Liver (tissue), 8 donors: ENCODE measurements at regions not wholly inside any gene's neighbourhood (a gene's known extent, or its start where the extent isn't known, plus 50 kb on each side); places are given as distances from the start of the nearest gene placed in this dataset.

ENCODE experiments used
- DNase-seq: peaks from one replicate; pipeline ENCODE4 v3.0.0-alpha.2; 2017; ENCODE audit warnings: low spot score
- H3K27ac ChIP-seq, 2 donors: one replicate each; pipeline ENCODE4 v1.7.0; 2013; ENCODE audit warnings: inconsistent platforms in 2 of 2, low read length in 2 of 2, control low read depth in 1 of 2, low read depth in 1 of 2, mild to moderate bottlenecking in 1 of 2
- H3K27me3 ChIP-seq, 4 donors: one replicate each; pipeline versions ENCODE4 v1.6.1 to v1.7.0; 2013; ENCODE audit warnings: low read length in 3 of 4, inconsistent platforms in 1 of 4, mild to moderate bottlenecking in 1 of 4, moderate library complexity in 1 of 4; ENCODE audit not compliant: control insufficient read depth in 4 of 4, insufficient read depth in 4 of 4
- H3K36me3 ChIP-seq, 4 donors: one replicate each; pipeline versions ENCODE4 v1.6.1 to v1.7.0; 2013; ENCODE audit warnings: low read length in 3 of 4, mild to moderate bottlenecking in 3 of 4, low read depth in 1 of 4, moderate library complexity in 1 of 4; ENCODE audit not compliant: control insufficient read depth in 4 of 4, insufficient read depth in 3 of 4
- H3K4me1 ChIP-seq, 4 donors: one replicate each; pipeline versions ENCODE4 v1.6.1 to v1.7.0; 2013; ENCODE audit warnings: low read length in 3 of 4, mild to moderate bottlenecking in 3 of 4, moderate library complexity in 1 of 4; ENCODE audit not compliant: control insufficient read depth in 4 of 4, insufficient read depth in 4 of 4
- H3K4me3 ChIP-seq, 3 donors: one replicate each; pipeline versions ENCODE4 v1.6.1 to v1.7.0; 2013; ENCODE audit warnings: low read length in 3 of 3, control low read depth in 1 of 3, low read depth in 1 of 3, mild to moderate bottlenecking in 1 of 3
- H3K9ac ChIP-seq, 2 donors: one replicate each; pipeline ENCODE4 v1.7.0; 2013; ENCODE audit warnings: low read length in 2 of 2, mild to moderate bottlenecking in 2 of 2, moderate library complexity in 2 of 2, control low read depth in 1 of 2, low read depth in 1 of 2
- H3K9me3 ChIP-seq, 4 donors: one replicate each; pipeline versions ENCODE4 v1.6.1 to v1.7.0; 2013; ENCODE audit warnings: low read length in 3 of 4; ENCODE audit not compliant: control insufficient read depth in 4 of 4
- EGR1 ChIP-seq, 2 donors: IDR thresholded peaks; 2 replicates each; pipeline ENCODE4 v1.6.1; 2016 to 2018; ENCODE audit warnings: antibody characterized with exemption in 2 of 2, low read depth in 2 of 2
- FOXA1 ChIP-seq: IDR thresholded peaks from 2 replicates; pipeline ENCODE4 v1.6.1; 2016; ENCODE audit warnings: antibody characterized with exemption
- HNF4A ChIP-seq, 2 donors: conservative IDR thresholded peaks; 2 replicates each; pipeline ENCODE4 v1.6.1; 2016; ENCODE audit warnings: antibody characterized with exemption in 2 of 2, mild to moderate bottlenecking in 2 of 2
- HNF4G ChIP-seq: IDR thresholded peaks from 2 replicates; pipeline ENCODE4 v1.6.1; 2016; ENCODE audit warnings: antibody characterized with exemption
- JUND ChIP-seq, 2 donors: IDR thresholded peaks; 2 replicates each; pipeline ENCODE4 v1.6.1; 2016; ENCODE audit warnings: antibody characterized with exemption in 2 of 2
- RAD21 ChIP-seq, 2 donors: IDR thresholded peaks; 2 replicates each; pipeline ENCODE4 v1.6.1; 2016; ENCODE audit warnings: antibody characterized with exemption in 2 of 2, mild to moderate bottlenecking in 2 of 2
- REST ChIP-seq: IDR thresholded peaks from 2 replicates; pipeline ENCODE4 v1.6.1; 2016; ENCODE audit warnings: antibody characterized with exemption, mild to moderate bottlenecking
- RXRA ChIP-seq, 2 donors: IDR thresholded peaks; 2 replicates each; pipeline ENCODE4 v1.6.1; 2017 to 2018; ENCODE audit warnings: antibody characterized with exemption in 2 of 2, mild to moderate bottlenecking in 1 of 2
- TAF1 ChIP-seq: conservative IDR thresholded peaks from 2 replicates; pipeline ENCODE4 v1.6.1; 2016; ENCODE audit warnings: antibody characterized with exemption, mild to moderate bottlenecking
- whole genome bisulfite sequencing: extraction: QIAGEN DNeasy Blood & Tissue Kit; methylation state at CpG from one replicate; pipeline ENCODE4 v1.1.7; 2013; 5-methylcytosine and 5-hydroxymethylcytosine counted together
- TF ChIP-seq, protein P1 (sequence below): IDR thresholded peaks from 2 replicates; pipeline ENCODE4 v1.6.1; 2016; ENCODE audit warnings: antibody characterized with exemption
- TF ChIP-seq, protein P2 (sequence below): fragments of 150-350 bp; IDR thresholded peaks from 2 replicates; pipeline ENCODE4 v1.5.1; 2017; ENCODE audit warnings: improper control_type of control experiment, low read depth, low read length; ENCODE audit not compliant: missing input control
- donor health status: healthy.
- donor health status: healthy.
- donor health status: healthy.
- donor health status: healthy.
- donor health status: healthy.

- TF ChIP-seq EGR1 (IDR thresholded peaks at IDR 0.05; ENCODE audit: low read depth in 2 of 2) (no peak), HNF4G (no peak), RAD21 (IDR thresholded peaks at IDR 0.05) (no peak), FOXA1 (no peak), HNF4A (conservative IDR thresholded peaks at IDR 0.05) (no peak)
- TF ChIP-seq, protein P1, sequence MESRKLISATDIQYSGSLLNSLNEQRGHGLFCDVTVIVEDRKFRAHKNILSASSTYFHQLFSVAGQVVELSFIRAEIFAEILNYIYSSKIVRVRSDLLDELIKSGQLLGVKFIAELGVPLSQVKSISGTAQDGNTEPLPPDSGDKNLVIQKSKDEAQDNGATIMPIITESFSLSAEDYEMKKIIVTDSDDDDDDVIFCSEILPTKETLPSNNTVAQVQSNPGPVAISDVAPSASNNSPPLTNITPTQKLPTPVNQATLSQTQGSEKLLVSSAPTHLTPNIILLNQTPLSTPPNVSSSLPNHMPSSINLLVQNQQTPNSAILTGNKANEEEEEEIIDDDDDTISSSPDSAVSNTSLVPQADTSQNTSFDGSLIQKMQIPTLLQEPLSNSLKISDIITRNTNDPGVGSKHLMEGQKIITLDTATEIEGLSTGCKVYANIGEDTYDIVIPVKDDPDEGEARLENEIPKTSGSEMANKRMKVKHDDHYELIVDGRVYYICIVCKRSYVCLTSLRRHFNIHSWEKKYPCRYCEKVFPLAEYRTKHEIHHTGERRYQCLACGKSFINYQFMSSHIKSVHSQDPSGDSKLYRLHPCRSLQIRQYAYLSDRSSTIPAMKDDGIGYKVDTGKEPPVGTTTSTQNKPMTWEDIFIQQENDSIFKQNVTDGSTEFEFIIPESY, result no peak
Observed at GRCh38 chr2:49294225-49294624, 139.9 kb upstream of the FSHR start (continued).

- Histone ChIP-seq H3K9me3 (no peaks in the 10 kb centered on the region), H3K4me3 (no peak overlapping the region), H3K36me3 (no peaks in the 10 kb centered on the region), H3K4me1 (peaks cover 0 to 4% (median 0%) of the 10 kb centered on the region in 4 donors), H3K9ac (no peak overlapping the region), H3K27me3 (no peaks in the 10 kb centered on the region), H3K27ac (no peak overlapping the region)
- TF ChIP-seq RXRA (IDR thresholded peaks at IDR 0.05) (no peak), HNF4A (conservative IDR thresholded peaks at IDR 0.05) (no peak), FOXA1 (no peak), JUND (IDR thresholded peaks at IDR 0.05) (no peak), TAF1 (no peak)
- WGBS, result 65% methylated on average over 3 of the region's 3 CpGs
- DNase-seq, result no peak
Observed at GRCh38 chr2:49291619-49292018, 137.3 kb upstream of the FSHR start.

DNA sequence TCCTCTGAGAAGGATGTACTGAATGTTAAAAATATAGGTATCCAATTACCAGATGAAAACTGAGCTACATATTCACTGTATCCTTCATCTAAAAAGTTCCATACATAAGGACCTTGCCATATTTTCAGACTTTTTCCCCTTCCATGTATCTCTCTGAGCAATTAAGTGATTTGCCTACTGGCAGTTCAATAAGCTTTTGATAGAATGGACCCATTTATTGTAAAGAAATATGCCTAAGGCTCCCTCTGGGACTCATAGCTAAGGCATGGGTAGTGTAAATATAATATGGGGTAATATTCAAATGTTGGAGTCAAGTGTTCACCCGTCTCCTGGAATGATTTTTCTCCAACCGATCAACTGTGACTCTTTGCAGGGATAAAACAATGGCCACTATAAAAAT is 135.4 kb upstream of the FSHR start:
- 82% methylated on average over 2 of the region's 2 CpGs for WGBS
- no peaks in the 10 kb centered on the region for H3K36me3 ChIP-seq
- H3K9ac ChIP-seq, result no peak overlapping the region
- TF ChIP-seq REST (no peak), HNF4A (conservative IDR thresholded peaks at IDR 0.05) (no peak), JUND (IDR thresholded peaks at IDR 0.05) (no peak), FOXA1 (no peak), TAF1 (no peak)
- TF ChIP-seq, protein P2, sequence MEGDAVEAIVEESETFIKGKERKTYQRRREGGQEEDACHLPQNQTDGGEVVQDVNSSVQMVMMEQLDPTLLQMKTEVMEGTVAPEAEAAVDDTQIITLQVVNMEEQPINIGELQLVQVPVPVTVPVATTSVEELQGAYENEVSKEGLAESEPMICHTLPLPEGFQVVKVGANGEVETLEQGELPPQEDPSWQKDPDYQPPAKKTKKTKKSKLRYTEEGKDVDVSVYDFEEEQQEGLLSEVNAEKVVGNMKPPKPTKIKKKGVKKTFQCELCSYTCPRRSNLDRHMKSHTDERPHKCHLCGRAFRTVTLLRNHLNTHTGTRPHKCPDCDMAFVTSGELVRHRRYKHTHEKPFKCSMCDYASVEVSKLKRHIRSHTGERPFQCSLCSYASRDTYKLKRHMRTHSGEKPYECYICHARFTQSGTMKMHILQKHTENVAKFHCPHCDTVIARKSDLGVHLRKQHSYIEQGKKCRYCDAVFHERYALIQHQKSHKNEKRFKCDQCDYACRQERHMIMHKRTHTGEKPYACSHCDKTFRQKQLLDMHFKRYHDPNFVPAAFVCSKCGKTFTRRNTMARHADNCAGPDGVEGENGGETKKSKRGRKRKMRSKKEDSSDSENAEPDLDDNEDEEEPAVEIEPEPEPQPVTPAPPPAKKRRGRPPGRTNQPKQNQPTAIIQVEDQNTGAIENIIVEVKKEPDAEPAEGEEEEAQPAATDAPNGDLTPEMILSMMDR, result no peak
- H3K27ac ChIP-seq, result no peak overlapping the region
- H3K4me1 ChIP-seq, result peaks cover 0 to 4% (median 0%) of the 10 kb centered on the region in 4 donors
- no peaks in the 10 kb centered on the region for H3K9me3 ChIP-seq
- no peaks in the 10 kb centered on the region for H3K27me3 ChIP-seq
- no peak for DNase-seq
- H3K4me3 ChIP-seq, result no peak overlapping the region
